Vagina (tissue), 2 donors: ENCODE measurements at regions not wholly inside any gene's neighbourhood (a gene's known extent, or its start where the extent isn't known, plus 50 kb on each side); places are given as distances from the start of the nearest gene placed in this dataset.
"Not testable (repeated sequence)": the region's sequence is repeated elsewhere in the genome, so short reads cannot be mapped to it uniquely, and the experiment has no call there.

Experiments
- DNase-seq, 2 donors: peaks; one replicate each; pipeline ENCODE4 v3.0.0-alpha.2; 2017; ENCODE audit errors: extremely low spot score in 2 of 2
- H3K27ac ChIP-seq: fragments of 200-600 bp; sonication (generic); one replicate; pipeline ENCODE4 v1.5.1; 2019
- H3K27me3 ChIP-seq: fragments of 200-600 bp; sonication (generic); one replicate; pipeline ENCODE4 v1.5.1; 2019
- H3K36me3 ChIP-seq, 2 donors: fragments of 200-600 bp; sonication (generic); one replicate each; pipeline ENCODE4 v1.5.1; 2017 to 2019
- H3K4me1 ChIP-seq: fragments of 200-600 bp; sonication (generic); one replicate; pipeline ENCODE4 v1.5.1; 2019
- H3K4me3 ChIP-seq, 2 donors: fragments of 200-600 bp; sonication (generic); 1 replicate in 1 of 2; 2 replicates in 1 of 2; pipeline ENCODE4 v1.5.1; 2016 to 2019
- H3K9me3 ChIP-seq: fragments of 200-600 bp; sonication (generic); one replicate; pipeline ENCODE4 v1.5.1; 2019
- CTCF ChIP-seq, 3 experiments: fragments of 450-650 bp in 2 of 3; fragments of 200-600 bp in 1 of 3; sonication (generic) in 1 of 3; IDR thresholded peaks; one replicate each; pipeline ENCODE4 v1.5.1; 2017 to 2019; ENCODE audit warnings: antibody characterized with exemption in 3 of 3, mild to moderate bottlenecking in 2 of 3, moderate library complexity in 2 of 3
- POLR2A ChIP-seq, 2 donors: fragments of 450-650 bp; IDR thresholded peaks; one replicate each; pipeline ENCODE4 v1.6.1; 2017; ENCODE audit warnings: antibody characterized with exemption in 2 of 2, mild to moderate bottlenecking in 2 of 2, moderate library complexity in 2 of 2
- POLR2AphosphoS5 ChIP-seq, 2 donors: sonication (generic); formaldehyde crosslinking; IDR thresholded peaks; one replicate each; pipeline ENCODE4 v1.9.0; 2017; ENCODE audit warnings: antibody characterized with exemption in 2 of 2, mild to moderate bottlenecking in 2 of 2, low read depth in 1 of 2; ENCODE audit not compliant: insufficient read depth in 1 of 2
- intact Hi-C: fragments of 100-400 bp; cut with DNase I; formaldehyde crosslinking; loops from one replicate; pipeline ENCODE4 v1.15.1; 2023

- no peak for DNase-seq
- Histone ChIP-seq H3K27me3 (no peaks in the 10 kb centered on the region), H3K36me3 (no peaks in the 10 kb centered on the region), H3K9me3 (no peaks in the 10 kb centered on the region), H3K4me3 (no peak overlapping the region), H3K4me1 (no peaks in the 10 kb centered on the region), H3K27ac (no peak overlapping the region)
- TF ChIP-seq POLR2A (IDR thresholded peaks at IDR 0.05) = no peak
- intact Hi-C loops = no loop called here
Measured at GRCh38 chr6:114634016-114634415, 291.2 kb upstream of the HS3ST5 start.

- H3K4me1 ChIP-seq, intact Hi-C loops, H3K27ac ChIP-seq, H3K36me3 ChIP-seq, H3K4me3 ChIP-seq, DNase-seq, H3K27me3 ChIP-seq, H3K9me3 ChIP-seq: not testable (repeated sequence)
Measured at GRCh38 chr6:114626226-114626625, 283.4 kb upstream of the HS3ST5 start.

- Histone ChIP-seq H3K27ac (no peak overlapping the region), H3K4me3 (no peak overlapping the region), H3K27me3 (no peaks in the 10 kb centered on the region), H3K9me3 (no peaks in the 10 kb centered on the region), H3K36me3 (no peaks in the 10 kb centered on the region), H3K4me1 (no peaks in the 10 kb centered on the region)
- TF ChIP-seq CTCF (IDR thresholded peaks at IDR 0.05) (no peak), POLR2A (IDR thresholded peaks at IDR 0.05) (no peak), POLR2AphosphoS5 (IDR thresholded peaks at IDR 0.05; ENCODE audit: insufficient read depth in 1 of 2, low read depth in 1 of 2) (no peak)
- no peak for DNase-seq
- intact Hi-C loops = no loop called here
Measured at GRCh38 chr6:114619621-114620200, 276.9 kb upstream of the HS3ST5 start.

- H3K4me1 ChIP-seq = no peaks in the 10 kb centered on the region
- no peaks in the 10 kb centered on the region for H3K36me3 ChIP-seq
- DNase-seq = no peak
- intact Hi-C loops = no loop called here
- TF ChIP-seq CTCF (IDR thresholded peaks at IDR 0.05) = no peak
- no peak for TF ChIP-seq POLR2AphosphoS5 (IDR thresholded peaks at IDR 0.05; ENCODE audit: insufficient read depth in 1 of 2, low read depth in 1 of 2)
- TF ChIP-seq POLR2A (IDR thresholded peaks at IDR 0.05) = no peak
- H3K27ac ChIP-seq = no peak overlapping the region
- no peaks in the 10 kb centered on the region for H3K27me3 ChIP-seq
- no peak overlapping the region for H3K4me3 ChIP-seq
- H3K9me3 ChIP-seq = no peaks in the 10 kb centered on the region
Measured at GRCh38 chr6:114611696-114612095, 268.9 kb upstream of the HS3ST5 start.

GRCh38 chr6:114608091-114608490 is 265.3 kb upstream of the HS3ST5 start:
- H3K27me3 ChIP-seq = no peaks in the 10 kb centered on the region
- H3K36me3 ChIP-seq = no peaks in the 10 kb centered on the region
- H3K9me3 ChIP-seq = no peaks in the 10 kb centered on the region
- TF ChIP-seq POLR2AphosphoS5 (IDR thresholded peaks at IDR 0.05; ENCODE audit: insufficient read depth in 1 of 2, low read depth in 1 of 2) (no peak), POLR2A (IDR thresholded peaks at IDR 0.05) (no peak), CTCF (IDR thresholded peaks at IDR 0.05) (no peak)
- no peaks in the 10 kb centered on the region for H3K4me1 ChIP-seq
- no peak overlapping the region for H3K27ac ChIP-seq
- intact Hi-C loops = no loop called here
- no peak for DNase-seq
- H3K4me3 ChIP-seq = no peak overlapping the region

- Histone ChIP-seq H3K27ac (no peak overlapping the region), H3K9me3 (no peaks in the 10 kb centered on the region), H3K4me1 (no peaks in the 10 kb centered on the region), H3K4me3 (no peak overlapping the region), H3K36me3 (no peaks in the 10 kb centered on the region), H3K27me3 (no peaks in the 10 kb centered on the region)
- no peak for DNase-seq
- no peak for TF ChIP-seq POLR2AphosphoS5 (IDR thresholded peaks at IDR 0.05; ENCODE audit: insufficient read depth in 1 of 2, low read depth in 1 of 2)
- no peak for TF ChIP-seq CTCF (IDR thresholded peaks at IDR 0.05)
- intact Hi-C loops = no loop called here
Measured at GRCh38 chr6:114605656-114606055, 262.8 kb upstream of the HS3ST5 start.
